IMR-90 (cell line): ENCODE measurements at regions not wholly inside any gene's neighbourhood (a gene's known extent, or its start where the extent isn't known, plus 50 kb on each side); places are given as distances from the start of the nearest gene placed in this dataset.

Experiments used
- ATAC-seq: fragments of 200-7000 bp; cut with Tn5 transposase; 2 replicates; pipeline ENCODE4 v1.9.1; 2020; ENCODE audit warnings: low read depth, mild to moderate bottlenecking, moderate library complexity
- BruUV-seq: library from RNA; stranded (reverse); fragments of 400-500 nt; replicated peaks from 2 replicates; lab custom pipeline; 2021; lab: Mats Ljungman, UMichigan
- CTCF ChIA-PET: fragments of 300-600 bp; formaldehyde crosslinking; extraction: SDS; loops from one replicate; lab custom pipeline; 2021; ENCODE audit warnings: antibody characterized with exemption; lab: Yijun Ruan, JAX
- POLR2A ChIA-PET: fragments of 300-600 bp; sonication (Branson Sonifier 250); formaldehyde crosslinking; loops from one replicate; lab custom pipeline; 2022; ENCODE audit warnings: antibody characterized with exemption; ENCODE audit not compliant: unreplicated experiment; lab: Charles Lee
- DNase-seq: peaks from one replicate; pipeline ENCODE4 v3.0.0; 2013
- H2AFZ ChIP-seq: replicated peaks from 2 replicates; pipeline ENCODE3; 2013; ENCODE audit warnings: low read length, mild to moderate bottlenecking; ENCODE audit not compliant: poor library complexity
- H2AK5ac ChIP-seq: 2 replicates; pipeline ENCODE4 v1.6.1; 2013; ENCODE audit warnings: low read depth, low read length, inconsistent platforms
- H2AK9ac ChIP-seq: replicated peaks from 2 replicates; pipeline ENCODE3; 2013; ENCODE audit warnings: mild to moderate bottlenecking, low read depth, low read length, moderate library complexity; ENCODE audit not compliant: poor library complexity
- H2BK120ac ChIP-seq: 2 replicates; pipeline ENCODE4 v1.6.1; 2013; ENCODE audit warnings: low read depth, low read length, inconsistent platforms
- H2BK15ac ChIP-seq: 3 replicates; pipeline ENCODE4 v1.6.1; 2013; ENCODE audit warnings: low read depth, low read length, inconsistent platforms
- H2BK20ac ChIP-seq: 2 replicates; pipeline ENCODE4 v1.6.1; 2013; ENCODE audit warnings: low read depth, mild to moderate bottlenecking, inconsistent platforms, low read length, moderate library complexity
- H2BK5ac ChIP-seq: 2 replicates; pipeline ENCODE4 v1.6.1; 2013; ENCODE audit warnings: mild to moderate bottlenecking, low read depth, low read length, inconsistent platforms; ENCODE audit not compliant: poor library complexity, severe bottlenecking
- H3K14ac ChIP-seq: replicated peaks from 2 replicates; pipeline ENCODE4 v1.6.1; 2013; ENCODE audit warnings: low read depth, low read length, inconsistent platforms
- H3K18ac ChIP-seq: 2 replicates; pipeline ENCODE4 v1.6.1; 2013; ENCODE audit warnings: low read depth, low read length, control low read depth
- H3K23ac ChIP-seq: 2 replicates; pipeline ENCODE4 v1.6.1; 2013; ENCODE audit warnings: low read depth, low read length, inconsistent platforms
- H3K27ac ChIP-seq: 2 replicates; pipeline ENCODE4 v1.5.1; 2013; ENCODE audit warnings: mild to moderate bottlenecking, control low read depth, low read length; ENCODE audit not compliant: insufficient read depth
- H3K27me3 ChIP-seq: 2 replicates; pipeline ENCODE4 v1.6.1; 2013; ENCODE audit warnings: low read length; ENCODE audit not compliant: control insufficient read depth, insufficient read depth
- H3K36me3 ChIP-seq: 2 replicates; pipeline ENCODE4 v1.6.1; 2013; ENCODE audit warnings: low read length, mixed read lengths; ENCODE audit not compliant: control insufficient read depth, insufficient read depth
- H3K4ac ChIP-seq: 2 replicates; pipeline ENCODE4 v1.6.1; 2013; ENCODE audit warnings: low read depth, low read length, inconsistent platforms
- H3K4me1 ChIP-seq: 2 replicates; pipeline ENCODE4 v1.6.1; 2013; ENCODE audit warnings: low read length, mixed read lengths; ENCODE audit not compliant: control insufficient read depth, insufficient read depth
- H3K4me2 ChIP-seq: 2 replicates; pipeline ENCODE4 v1.6.1; 2013; ENCODE audit warnings: low read depth, mild to moderate bottlenecking, control low read depth, low read length, moderate library complexity
- H3K4me3 ChIP-seq: 2 replicates; pipeline ENCODE4 v1.5.1; 2013; ENCODE audit warnings: low read depth, mild to moderate bottlenecking, control low read depth, low read length, moderate library complexity; ENCODE audit not compliant: insufficient read depth
- H3K56ac ChIP-seq: 2 replicates; pipeline ENCODE4 v1.6.1; 2013; ENCODE audit warnings: low read length, inconsistent platforms; ENCODE audit not compliant: insufficient read depth; ENCODE audit errors: extremely low read depth
- H3K79me1 ChIP-seq, 2 experiments: 2 replicates each; pipeline ENCODE4 v1.6.1; 2013; ENCODE audit warnings: low read length in 2 of 2, inconsistent platforms in 1 of 2, low read depth in 1 of 2
- H3K9ac ChIP-seq: 2 replicates; pipeline ENCODE4 v1.6.1; 2013; ENCODE audit warnings: low read depth, low read length, control low read depth
- H3K9me1 ChIP-seq: 2 replicates; pipeline ENCODE4 v1.6.1; 2013; ENCODE audit warnings: low read length, inconsistent platforms; ENCODE audit not compliant: insufficient read depth
- H3K9me3 ChIP-seq: 2 replicates; pipeline ENCODE4 v1.6.1; 2013; ENCODE audit warnings: low read length; ENCODE audit not compliant: control insufficient read depth, insufficient read depth
- H4K20me1 ChIP-seq: 2 replicates; pipeline ENCODE4 v1.6.1; 2013; ENCODE audit warnings: low read length, inconsistent platforms; ENCODE audit not compliant: insufficient read depth
- H4K5ac ChIP-seq: 2 replicates; pipeline ENCODE4 v1.6.1; 2013; ENCODE audit warnings: mild to moderate bottlenecking, low read depth, low read length, control low read depth
- H4K8ac ChIP-seq, 2 experiments: 2 replicates each; pipeline ENCODE4 v1.6.1; 2013; ENCODE audit warnings: low read depth in 2 of 2, low read length in 2 of 2, control low read depth in 1 of 2, inconsistent platforms in 1 of 2
- H4K91ac ChIP-seq: 2 replicates; pipeline ENCODE4 v1.6.1; 2013; ENCODE audit warnings: low read depth, low read length, inconsistent platforms; ENCODE audit not compliant: insufficient read depth
- CEBPB ChIP-seq: IDR thresholded peaks from 2 replicates; pipeline ENCODE4 v1.6.1; 2012; ENCODE audit warnings: low read depth, low read length, improper control_type of control experiment
- CHD1 ChIP-seq: IDR thresholded peaks from 2 replicates; pipeline ENCODE4 v1.6.1; 2012; ENCODE audit warnings: low read depth, low read length, improper control_type of control experiment
- MAZ ChIP-seq: IDR thresholded peaks from 2 replicates; pipeline ENCODE4 v1.6.1; 2012; ENCODE audit warnings: low read depth, mild to moderate bottlenecking, low read length, improper control_type of control experiment, moderate library complexity, borderline replicate concordance
- MXI1 ChIP-seq: IDR thresholded peaks from 2 replicates; pipeline ENCODE4 v1.6.1; 2012; ENCODE audit warnings: low read depth, mild to moderate bottlenecking, low read length, moderate library complexity, borderline replicate concordance
- RAD21 ChIP-seq: IDR thresholded peaks from 2 replicates; pipeline ENCODE4 v1.6.1; 2012; ENCODE audit warnings: low read length, improper control_type of control experiment
- RCOR1 ChIP-seq: IDR thresholded peaks from 2 replicates; pipeline ENCODE4 v1.6.1; 2012; ENCODE audit warnings: mild to moderate bottlenecking, low read length, improper control_type of control experiment; ENCODE audit not compliant: insufficient replicate concordance
- RFX5 ChIP-seq: IDR thresholded peaks from 2 replicates; pipeline ENCODE4 v1.8.0; 2012; ENCODE audit warnings: low read depth, mild to moderate bottlenecking, low read length, moderate library complexity
- WGBS, 2 experiments: methylation state at CpG; one replicate each; pipeline versions ENCODE4 v1.1.5 to v1.1.7; 2013; ENCODE audit warnings: missing lambda C conversion rate in 2 of 2; ENCODE audit not compliant: insufficient read length in 1 of 2; ENCODE audit errors: extremely low coverage in 2 of 2; 5-methylcytosine and 5-hydroxymethylcytosine counted together
- dilution Hi-C: fragments of 300-500 bp; cut with HindIII; formaldehyde crosslinking; loops from one replicate; pipeline ENCODE4 v1.14.3; 2018; ENCODE audit warnings: low sequenced_read_pairs; ENCODE audit not compliant: unreplicated experiment
- in situ Hi-C: fragments of 300-500 bp; cut with MboI; formaldehyde crosslinking; loops from 3 replicates; pipeline ENCODE4 v1.14.3; 2019; ENCODE audit warnings: low sequenced_read_pairs, inconsistent platforms, mixed read lengths
- intact Hi-C: fragments of 100-400 bp; cut with micrococcal nuclease; formaldehyde crosslinking; loops from 2 replicates; pipeline ENCODE4 v1.10.0; 2022
- TF ChIP-seq, protein P1 (sequence below): conservative IDR thresholded peaks from 2 replicates; pipeline ENCODE4 v1.5.1; 2012; ENCODE audit warnings: mild to moderate bottlenecking, low read depth, low read length, improper control_type of control experiment
- TF ChIP-seq, protein P2 (sequence below): fragments of 150-350 bp; IDR thresholded peaks from 2 replicates; pipeline ENCODE4 v1.6.1; 2016; ENCODE audit warnings: low read depth, mild to moderate bottlenecking, low read length, moderate library complexity, borderline replicate concordance

DNA sequence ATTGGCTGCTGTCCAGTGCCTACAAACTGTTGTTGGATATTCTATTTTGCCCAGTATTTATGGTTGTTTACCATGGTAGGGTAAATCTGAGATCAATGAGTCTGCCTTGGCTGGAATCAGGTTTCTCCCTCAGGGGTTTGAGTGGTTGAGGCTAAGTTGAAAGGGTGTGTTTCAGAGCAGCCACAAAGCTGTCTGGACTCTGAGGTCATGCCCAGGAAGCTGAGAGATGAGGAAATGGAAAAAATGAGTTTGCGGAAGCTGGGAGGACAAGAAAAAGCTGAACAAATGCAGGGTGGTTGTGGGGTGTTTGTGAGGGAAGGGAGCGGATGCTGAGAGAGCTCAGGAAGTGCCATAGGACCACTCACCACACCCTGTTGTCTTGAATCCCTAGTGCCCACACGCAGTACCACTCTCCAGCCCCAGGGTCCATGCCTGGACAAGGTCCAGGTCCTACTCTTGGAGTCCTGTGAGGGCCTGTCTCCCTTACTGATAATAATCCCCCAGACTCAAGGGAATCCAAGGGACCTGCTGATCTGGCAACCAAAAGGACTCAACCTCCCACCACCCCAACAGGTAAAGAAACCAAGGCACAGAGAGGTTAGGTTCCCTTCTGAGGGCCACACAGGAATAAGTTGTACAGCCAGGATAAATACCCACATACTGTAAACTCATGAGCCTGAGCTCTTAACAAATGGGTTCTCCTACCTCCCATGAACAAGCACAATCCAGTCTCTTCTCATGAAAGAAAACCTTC is 81.6 kb downstream of the PPCDC start:
- Histone ChIP-seq H2AK9ac (peak overlapping the region; percentile 76), H2BK15ac (peak overlapping the region; percentile 89; the same call in 2 of the 3 replicates), H3K18ac (no peak overlapping the region), H4K5ac (no peak overlapping the region), H3K79me1 (no peaks in the 10 kb centered on the region), H2BK5ac (no peak overlapping the region), H3K4me2 (no peak overlapping the region), H3K4me1 (peaks cover 9% of the 10 kb centered on the region), H3K36me3 (no peaks in the 10 kb centered on the region), H2BK20ac (peak overlapping the region; percentile 62), H3K4ac (peak overlapping the region; percentile 72), H3K14ac (peak overlapping the region; percentile 90), H3K9ac (no peak overlapping the region), H3K9me3 (no peaks in the 10 kb centered on the region), H4K8ac (peak overlapping the region in 1 of 2 experiments; percentile 52; a peak in 1 of 4 replicates), H2BK120ac (peak overlapping the region; percentile 61; the same call in 1 of the 2 replicates), H3K23ac (peak overlapping the region; percentile 31), H2AK5ac (peak overlapping the region; percentile 86; the same call in 1 of the 2 replicates), H3K4me3 (no peak overlapping the region), H4K91ac (no peak overlapping the region; the same call in 1 of the 2 replicates), H3K27ac (no peak overlapping the region), H4K20me1 (peaks cover 6% of the 10 kb centered on the region), H3K56ac (no peak overlapping the region), H3K9me1 (peaks cover 15% of the 10 kb centered on the region), H3K27me3 (peaks cover 2% of the 10 kb centered on the region; the same call in 1 of the 2 replicates), H2AFZ (peak overlapping the region; percentile 18)
- CTCF ChIA-PET: no interaction called here
- intact Hi-C loops: no loop called here
- dilution Hi-C loops: no loop called here
- DNase-seq: peak; percentile 83
- BruUV-seq: no TSS peak
- in situ Hi-C loops: no loop called here
- POLR2A ChIA-PET: no interaction called here
- no CpG with 5 or more reads among the region's 3 CpGs for WGBS, 2 experiments
- ATAC-seq: peak; percentile 74
- TF ChIP-seq MAZ (no peak), RAD21 (no peak), RCOR1 (no peak), RFX5 (no peak), CEBPB (no peak), MXI1 (no peak), CHD1 (no peak)
- TF ChIP-seq, protein P1, sequence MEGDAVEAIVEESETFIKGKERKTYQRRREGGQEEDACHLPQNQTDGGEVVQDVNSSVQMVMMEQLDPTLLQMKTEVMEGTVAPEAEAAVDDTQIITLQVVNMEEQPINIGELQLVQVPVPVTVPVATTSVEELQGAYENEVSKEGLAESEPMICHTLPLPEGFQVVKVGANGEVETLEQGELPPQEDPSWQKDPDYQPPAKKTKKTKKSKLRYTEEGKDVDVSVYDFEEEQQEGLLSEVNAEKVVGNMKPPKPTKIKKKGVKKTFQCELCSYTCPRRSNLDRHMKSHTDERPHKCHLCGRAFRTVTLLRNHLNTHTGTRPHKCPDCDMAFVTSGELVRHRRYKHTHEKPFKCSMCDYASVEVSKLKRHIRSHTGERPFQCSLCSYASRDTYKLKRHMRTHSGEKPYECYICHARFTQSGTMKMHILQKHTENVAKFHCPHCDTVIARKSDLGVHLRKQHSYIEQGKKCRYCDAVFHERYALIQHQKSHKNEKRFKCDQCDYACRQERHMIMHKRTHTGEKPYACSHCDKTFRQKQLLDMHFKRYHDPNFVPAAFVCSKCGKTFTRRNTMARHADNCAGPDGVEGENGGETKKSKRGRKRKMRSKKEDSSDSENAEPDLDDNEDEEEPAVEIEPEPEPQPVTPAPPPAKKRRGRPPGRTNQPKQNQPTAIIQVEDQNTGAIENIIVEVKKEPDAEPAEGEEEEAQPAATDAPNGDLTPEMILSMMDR: no peak
- TF ChIP-seq, protein P2, sequence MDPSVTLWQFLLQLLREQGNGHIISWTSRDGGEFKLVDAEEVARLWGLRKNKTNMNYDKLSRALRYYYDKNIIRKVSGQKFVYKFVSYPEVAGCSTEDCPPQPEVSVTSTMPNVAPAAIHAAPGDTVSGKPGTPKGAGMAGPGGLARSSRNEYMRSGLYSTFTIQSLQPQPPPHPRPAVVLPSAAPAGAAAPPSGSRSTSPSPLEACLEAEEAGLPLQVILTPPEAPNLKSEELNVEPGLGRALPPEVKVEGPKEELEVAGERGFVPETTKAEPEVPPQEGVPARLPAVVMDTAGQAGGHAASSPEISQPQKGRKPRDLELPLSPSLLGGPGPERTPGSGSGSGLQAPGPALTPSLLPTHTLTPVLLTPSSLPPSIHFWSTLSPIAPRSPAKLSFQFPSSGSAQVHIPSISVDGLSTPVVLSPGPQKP: no peak
